NCI-H1694 treated with DMSO at 0.1 percent for 48 hours (cell line): ENCODE measurements at regions not wholly inside any gene's neighbourhood (a gene's known extent, or its start where the extent isn't known, plus 50 kb on each side); places are given as distances from the start of the nearest gene placed in this dataset.

Experiments
- DNase-seq: peaks from one replicate; lab custom pipeline; 2025; lab: John Stamatoyannopoulos, UW

DNA sequence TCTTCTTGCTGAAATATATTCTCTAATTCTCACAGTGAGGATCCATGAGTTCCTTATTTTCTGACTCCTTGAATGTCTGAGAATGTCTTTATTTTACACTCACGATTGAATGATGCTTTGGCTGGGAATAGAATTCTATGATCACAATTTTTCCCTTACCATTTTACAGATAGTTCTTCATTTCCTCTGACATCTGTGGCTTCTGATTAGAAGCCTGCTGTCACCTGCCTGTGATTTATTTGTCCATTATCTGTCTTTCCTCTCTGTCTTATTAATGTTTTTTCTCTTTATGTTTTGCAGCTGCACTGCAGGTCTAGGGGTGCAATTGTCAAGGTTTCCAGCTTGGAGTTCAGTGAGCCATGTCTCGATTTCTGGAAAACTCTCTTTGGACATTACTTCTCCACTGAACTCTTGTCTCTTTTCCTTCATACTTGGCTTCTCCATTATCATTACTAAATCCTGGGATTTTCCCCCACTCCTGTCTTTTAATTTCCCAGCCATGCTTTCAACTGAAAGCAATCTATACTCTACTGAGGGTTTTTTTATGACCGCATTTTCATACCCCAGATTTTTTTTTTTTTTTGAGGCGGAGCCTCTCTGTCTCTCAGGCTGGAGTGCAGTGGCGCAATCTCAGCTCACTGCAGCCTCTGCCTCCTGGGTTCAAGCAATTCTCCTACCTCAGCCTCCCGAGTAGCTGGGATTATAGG is 85.8 kb upstream of the PRNP start:
- DNase-seq: no peak

DNA sequence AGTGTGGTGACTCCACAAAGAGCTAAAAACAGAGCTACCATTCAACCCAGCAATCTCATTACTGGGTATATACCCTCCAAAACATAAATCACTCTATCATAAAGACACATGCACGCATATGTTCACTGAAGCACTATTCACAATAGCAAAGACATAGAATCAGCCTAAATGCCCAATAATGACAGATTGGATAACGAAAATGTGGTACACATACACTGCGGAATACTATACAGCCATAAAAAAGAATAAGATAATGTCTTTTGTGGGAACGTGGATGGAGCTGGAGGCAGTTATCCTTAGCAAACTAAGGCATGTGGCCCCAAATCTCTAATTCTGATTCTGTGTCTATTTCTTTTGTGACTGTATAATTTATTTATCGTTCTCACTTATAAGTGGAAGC is 89.0 kb upstream of the PRNP start:
- DNase-seq: no peak

DNA sequence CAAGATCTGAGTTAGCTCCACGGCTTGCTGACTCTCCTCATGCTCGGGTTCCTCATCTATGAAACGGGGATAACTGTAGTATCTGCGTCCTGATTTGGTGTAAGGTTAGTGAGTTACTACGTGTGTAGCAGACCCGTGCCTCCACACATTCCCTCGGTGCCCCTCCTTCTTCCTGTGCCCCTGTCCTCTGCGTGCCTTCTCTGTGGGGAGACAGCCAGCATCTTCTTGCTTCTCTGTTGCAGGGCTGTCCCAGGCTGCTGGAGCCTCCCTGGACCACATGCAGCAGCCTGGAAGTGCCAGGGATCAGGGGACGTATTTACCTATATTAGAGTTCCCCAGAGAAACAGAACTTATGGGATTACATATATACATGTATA is 93.1 kb upstream of the PRNP start:
- no peak for DNase-seq

DNA sequence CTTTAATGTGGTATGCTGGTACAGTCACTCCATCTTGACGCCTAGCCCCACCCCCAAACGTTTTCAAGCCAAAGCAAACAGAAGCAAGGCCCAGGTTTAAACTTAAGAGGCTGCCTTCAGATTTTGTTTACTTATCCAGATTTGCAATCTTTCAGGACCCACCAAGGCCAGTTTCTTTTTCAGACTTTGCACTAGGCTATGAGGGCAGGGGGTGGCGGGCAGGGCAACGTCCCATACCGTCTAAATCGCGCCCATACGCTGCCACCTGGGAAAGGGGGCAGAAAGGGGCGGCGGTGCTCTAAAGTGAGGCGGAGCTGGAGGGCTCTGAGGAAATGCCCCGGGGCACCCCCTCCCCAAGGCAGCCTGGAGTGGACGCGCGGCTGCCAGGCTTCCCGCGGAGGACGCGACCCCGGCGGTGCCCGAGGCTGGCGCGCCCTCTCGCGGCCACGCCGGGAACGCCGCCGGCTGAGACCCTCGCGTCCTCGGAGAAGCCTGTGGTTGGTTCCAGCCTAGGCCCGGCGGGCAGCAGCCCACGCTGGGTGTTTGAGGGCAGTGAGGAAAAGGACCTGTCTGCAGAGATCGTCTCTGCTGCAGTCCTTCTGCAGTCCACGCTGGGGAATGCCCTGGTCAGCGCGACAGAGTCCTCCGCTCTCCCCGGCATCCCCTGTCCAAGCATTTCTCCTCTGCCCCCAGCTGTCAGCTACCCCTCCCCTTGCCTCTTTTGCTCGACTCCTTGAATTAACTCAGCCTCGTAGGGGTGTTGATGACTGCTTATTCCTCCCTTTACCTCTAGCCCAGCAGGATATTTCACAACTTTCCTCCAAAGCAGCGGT is 93.7 kb upstream of the PRNP start:
- DNase-seq: peak; percentile 4

DNA sequence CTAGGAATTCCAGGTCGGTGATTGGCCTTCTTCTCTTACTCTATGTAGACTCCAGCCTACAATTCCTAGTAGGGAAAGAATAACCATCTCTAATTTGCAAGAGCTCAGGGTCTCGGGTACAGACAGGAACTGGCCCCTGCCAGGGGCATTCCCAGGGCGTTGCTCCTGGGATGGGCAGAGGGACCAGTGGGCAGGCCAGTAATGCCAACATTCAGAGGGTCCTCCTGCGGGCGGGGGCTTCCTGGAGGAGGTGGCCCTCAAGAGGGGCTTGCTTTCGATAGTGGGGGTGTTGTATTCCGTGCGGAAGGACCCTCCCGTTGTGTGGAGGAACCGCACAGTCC is 94.3 kb upstream of the PRNP start:
- DNase-seq: no peak

DNA sequence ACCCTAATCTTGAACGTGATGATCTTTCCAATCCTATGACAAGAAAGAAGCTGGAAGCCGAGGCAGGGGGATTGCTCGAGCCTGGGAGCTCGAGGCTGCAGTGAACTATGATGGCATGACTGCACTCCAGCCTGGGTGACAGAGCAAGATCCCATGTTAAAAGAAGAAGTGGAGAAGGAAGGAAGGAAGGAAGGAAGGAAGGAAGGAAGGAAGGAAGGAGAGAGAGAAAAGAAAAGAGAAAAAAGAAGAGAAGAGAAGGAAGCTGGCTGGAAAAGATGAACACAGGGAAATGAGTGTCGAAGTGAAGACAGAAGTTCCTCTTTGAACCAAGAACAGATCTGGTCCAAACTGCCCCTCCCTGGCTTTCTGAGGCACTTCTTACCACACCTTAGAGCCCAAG is 100.5 kb upstream of the PRNP start:
- DNase-seq: no peak

DNA sequence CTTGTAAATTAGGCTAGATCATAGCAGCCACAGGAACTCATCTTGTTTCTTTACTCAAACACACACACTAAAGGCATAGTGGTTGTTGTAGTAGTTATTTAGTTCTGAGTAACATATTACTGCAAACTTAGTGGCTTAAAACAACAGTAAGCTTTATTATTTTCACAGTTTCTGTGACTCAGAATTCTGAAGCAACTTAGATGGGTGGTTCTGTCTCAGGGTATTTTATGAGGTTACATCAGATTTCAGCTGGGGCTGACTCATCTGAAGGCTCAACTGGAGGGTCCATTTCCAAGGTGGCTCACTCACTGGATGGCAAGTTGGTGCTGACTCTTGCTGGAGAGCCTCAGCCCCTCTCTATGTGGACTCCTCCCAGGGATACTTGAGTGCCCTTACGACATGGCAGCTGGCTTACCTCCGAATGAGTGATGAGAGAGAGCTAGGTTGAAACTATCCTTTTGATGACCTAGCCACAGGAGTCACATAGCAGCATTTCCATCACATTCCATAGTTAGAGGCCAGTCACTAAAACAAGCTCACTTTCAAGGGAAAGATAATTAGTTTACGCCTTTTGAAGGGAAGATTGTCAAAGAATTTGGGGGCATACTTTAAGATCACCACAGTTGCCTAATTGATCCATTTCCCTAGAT is 101.0 kb upstream of the PRNP start:
- DNase-seq: no peak

DNA sequence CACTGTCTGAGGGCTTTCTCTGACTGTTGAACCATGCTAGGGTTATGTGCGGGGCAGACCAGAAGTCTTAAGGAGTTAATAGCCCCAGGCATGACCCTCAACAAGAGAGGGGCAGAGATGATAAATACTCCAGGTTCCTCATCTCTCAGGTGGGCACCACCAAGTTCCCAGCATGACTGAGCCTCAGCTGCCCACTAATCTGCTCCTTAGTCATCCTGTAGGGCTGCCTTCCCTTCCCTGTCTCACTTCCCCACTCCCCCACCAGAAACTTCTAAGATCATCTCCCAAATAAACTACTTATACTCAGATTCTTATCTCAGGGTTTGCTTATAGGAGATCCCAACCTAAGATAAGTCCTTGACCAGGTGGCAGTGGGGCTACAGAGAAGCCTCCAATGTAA is 101.7 kb upstream of the PRNP start:
- no peak for DNase-seq

DNA sequence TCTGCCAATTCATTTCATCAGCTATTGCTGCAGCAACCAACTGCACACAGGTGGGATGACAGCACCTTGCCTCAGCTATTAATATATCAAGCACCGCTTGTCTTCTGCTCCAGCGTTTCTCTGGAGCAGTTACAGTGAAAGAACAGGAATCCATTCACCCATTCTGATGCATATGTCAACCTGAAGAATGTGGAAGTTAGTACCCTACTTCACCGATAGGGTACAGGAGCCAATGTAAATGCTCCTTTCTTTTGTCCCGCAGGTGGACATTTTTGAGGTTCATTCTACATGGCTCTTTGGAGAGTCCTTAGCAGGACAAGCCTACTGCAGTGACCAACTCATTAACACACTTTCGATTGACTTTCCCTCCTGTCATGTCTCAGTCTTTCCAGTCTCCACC is 104.4 kb upstream of the PRNP start:
- no peak for DNase-seq

DNA sequence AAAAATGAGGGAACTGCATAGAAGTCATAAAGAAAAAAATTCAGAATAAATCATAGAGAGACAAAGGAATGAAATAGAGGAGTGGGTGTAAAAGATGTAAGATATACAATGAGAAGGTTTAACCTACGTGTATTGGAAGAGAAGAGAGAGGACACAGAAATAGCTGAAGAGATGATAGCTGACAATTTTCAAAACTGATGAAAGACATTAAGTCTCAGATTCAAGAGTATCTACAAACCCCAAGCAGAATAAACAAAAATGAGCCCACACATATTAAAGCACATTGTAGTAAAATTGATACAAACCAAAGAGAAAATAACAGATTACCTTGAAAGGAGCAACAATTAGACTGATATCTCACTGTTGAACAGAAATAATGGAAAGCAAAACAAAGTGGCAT is 107.9 kb upstream of the PRNP start:
- DNase-seq: no peak

DNA sequence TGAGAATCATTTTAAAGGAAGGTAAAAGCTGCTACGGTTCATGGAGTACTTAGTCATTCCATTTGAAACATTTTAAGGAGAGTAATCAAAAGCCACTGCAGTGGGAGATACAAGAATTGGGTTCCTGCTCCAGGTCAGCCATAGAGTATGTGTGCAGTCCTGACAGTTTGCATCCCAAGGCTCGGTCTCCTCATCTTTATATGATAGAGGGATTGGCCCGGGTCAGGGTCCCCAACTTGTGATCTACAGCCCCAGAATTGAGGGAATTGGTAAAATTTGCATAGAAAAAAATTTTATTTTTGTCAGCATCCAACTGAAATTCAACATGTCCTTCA is 111.9 kb upstream of the PRNP start:
- no peak for DNase-seq

DNA sequence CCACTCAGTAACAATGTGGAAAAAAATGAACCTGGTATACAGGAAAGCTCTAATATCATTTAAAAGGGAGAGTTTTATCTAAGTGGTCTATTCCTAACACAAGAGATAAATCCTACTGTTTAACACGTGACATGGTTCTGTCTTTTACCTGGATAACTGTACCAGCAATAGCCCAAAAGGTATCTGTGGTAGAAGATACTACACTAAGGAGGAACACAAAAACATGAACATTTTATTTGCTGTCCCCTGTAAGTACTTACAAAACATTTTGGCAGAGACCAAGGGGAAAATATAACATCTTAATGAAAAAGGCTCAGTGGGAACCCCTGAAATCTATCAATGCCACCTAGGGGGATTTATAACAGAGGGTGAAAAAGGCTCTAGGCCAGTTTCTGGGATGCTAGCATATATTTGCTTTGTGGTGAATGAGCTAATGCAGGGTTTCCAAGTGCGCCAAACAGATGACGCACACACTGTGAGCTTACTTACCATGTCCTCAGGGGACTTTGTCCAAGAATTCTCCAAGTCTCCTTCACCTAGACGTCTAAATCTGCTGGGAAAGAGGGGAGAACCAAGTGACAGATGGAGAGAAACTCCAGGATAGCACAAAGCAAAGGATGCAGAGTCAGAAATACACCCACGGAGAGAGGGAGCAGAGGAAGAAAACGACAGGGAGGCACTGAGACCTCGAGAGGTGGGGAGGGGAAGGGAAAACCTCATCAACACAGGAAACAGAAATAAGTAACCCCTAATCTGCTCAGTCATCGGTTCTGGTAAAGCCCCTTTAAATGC is 112.5 kb upstream of the PRNP start:
- no peak for DNase-seq

DNA sequence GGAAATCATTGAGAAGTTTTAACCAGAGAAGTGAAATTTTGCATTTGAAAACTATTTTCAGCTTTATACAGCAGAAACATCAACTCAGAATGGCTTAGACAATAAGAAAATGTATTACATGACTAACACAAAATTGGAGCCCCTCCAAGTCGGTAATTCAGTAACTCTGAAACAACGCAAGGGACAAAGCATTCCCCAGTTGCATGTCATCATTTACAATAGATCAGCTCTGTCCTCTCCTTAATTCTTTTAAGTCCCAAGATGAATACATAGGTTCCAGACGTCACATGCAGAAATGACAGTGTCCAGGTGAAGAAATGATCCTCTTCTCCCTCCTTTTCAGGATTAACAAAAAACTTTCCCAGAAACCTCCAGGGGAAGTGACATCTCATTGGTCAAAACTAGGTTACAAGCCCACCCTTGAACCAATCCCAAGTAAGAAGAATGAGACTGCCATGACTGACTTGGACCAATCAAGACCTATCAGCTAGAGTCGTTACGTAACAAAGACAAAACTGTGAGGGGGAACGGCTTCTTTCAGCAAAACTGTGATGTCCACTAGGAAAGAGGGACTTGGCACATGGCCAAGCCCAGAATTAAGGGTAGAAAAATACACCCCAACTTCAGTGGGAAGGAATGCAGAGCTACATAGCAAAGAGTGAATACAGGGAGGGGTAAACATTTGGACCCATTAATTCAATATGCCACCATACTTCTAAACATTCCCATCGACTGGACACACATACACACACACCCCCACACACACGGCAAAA is 114.3 kb upstream of the PRNP start:
- DNase-seq: no peak

DNA sequence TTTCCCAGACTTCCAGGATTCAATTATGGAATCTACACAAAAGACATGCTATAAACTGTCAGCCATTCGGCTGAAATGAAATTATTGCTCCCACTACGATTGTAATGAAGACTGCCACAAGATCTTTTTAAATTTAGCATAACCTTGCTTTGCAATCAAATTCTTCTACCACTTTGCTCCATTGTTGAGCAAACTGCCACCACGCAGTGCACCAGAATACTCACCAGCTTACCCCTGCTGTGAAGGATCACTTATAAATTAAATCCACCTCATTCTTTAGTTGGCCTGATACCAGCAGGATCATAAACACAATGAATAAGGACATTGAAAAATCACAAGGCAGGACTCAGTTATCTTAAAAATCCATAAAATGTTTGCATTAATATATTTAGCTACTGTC is 116.4 kb upstream of the PRNP start:
- no peak for DNase-seq

DNA sequence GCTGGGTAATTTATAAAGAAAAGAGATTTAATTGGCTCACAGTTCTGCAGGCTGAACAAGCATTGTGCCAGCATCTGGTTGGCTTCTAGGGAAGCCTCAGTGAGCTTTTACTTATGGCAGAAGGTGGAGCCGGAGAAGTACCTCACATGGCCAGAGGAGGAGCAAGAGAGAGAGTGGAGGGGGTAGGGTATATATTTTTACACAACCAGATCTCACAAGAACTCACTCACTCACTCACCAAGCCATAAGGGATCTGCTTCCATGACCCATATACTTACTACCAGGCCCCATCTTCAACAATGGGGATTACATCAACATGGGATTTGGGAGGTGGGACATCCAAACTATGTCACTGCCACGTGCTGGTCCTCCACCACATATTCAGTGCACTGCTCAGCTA is 117.2 kb upstream of the PRNP start:
- DNase-seq: no peak

DNA sequence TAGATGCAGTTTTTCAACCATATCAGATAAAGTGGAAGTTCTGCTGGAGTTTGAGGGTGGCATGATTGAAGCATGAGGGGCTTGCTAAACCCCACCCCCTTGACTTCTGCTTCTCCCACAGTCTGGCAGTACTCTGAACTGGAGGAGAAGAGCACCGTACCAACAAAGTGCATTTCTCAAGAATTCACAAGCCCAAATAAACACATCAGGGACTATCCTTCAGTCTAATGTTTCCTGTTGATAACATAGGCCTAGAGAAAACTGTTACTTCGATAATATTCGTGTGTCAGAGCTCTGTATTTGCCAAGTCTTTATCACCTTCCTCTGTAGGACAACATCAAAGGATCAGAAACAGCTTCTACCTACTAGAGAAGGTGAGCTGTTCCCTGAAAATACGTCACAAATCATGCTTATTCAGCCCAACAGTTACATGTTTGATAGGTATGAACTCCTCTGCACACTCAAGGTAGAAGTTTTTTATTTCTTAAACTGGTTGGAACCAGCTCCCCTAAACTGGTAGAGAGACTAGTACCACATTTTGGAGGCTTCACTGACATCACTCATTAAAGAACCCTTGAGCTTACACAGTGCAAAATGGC is 117.8 kb upstream of the PRNP start:
- no peak for DNase-seq

DNA sequence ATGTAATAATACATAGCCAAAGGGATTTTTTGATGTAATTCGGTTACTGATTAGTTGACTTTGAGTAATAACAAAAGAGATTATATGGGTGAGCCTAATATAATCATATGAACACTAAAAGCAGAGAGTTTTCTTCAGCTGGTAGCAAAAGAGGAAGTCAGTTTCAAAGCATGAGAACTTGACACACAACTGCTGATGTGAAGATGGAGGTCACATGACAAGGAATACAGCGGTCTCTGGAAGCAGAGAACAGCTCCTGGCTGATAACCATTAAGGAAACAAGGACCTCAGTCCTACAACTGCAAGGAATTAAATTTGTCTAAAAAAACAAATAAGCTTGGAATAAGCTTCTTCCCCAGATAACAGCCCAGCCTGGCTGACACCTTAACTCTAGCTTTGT is 119.1 kb upstream of the PRNP start:
- DNase-seq: no peak

DNA sequence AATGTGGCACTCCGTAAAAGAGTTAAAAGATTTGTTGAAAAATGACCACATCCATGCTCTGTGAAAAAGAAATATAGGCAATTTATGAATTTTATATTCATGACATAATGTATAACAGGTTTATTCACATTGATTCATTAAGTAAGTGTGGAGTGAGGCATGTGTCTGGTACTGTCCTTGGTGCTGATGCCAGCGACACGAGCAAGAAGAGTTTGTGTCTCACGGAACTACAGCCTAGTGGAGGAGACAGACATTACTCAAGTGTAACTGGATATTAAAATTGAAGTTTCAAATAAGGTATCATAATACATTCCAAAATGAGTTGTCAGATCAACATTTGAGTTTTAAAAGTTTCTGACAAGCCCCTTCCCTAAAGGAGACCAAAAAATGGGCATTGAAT is 122.7 kb upstream of the PRNP start:
- no peak for DNase-seq

DNA sequence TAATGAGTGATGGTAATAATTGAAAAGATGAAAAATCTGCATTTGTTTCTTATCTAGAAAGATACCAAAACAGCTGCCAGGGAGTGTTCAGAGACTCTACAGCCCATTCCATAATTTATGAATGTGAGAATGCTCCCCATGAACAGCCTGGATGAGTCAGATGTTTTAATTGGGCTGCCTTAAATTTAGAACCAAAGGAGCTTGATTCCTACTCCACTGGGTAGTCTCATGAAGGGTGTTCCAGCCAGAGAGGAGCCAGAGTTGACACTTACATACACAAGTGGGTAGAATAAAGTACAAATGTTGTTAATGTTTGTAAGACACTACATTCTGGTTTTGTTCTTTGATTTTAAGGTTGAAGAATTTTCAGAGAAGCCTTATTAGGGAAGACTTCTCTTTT is 123.2 kb upstream of the PRNP start:
- DNase-seq: no peak

DNA sequence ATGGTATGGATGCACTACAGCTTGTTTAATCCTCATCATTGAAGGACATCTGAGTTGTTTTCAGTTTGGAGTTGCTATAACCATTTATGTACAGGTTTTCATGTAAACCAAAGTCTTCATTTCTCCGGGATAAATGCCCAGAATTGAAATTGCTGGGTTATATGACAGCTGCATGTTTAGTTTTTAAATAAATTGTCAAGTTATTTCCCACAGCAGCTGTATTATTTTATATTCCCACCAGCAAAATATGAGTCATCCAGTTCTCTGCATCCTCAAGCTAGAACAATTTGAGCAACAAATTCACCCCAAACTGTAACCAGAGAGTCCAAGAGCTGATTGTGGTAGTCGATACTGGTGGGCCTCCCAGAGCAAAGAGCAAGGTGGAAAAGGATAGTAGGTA is 125.6 kb upstream of the PRNP start:
- no peak for DNase-seq

DNA sequence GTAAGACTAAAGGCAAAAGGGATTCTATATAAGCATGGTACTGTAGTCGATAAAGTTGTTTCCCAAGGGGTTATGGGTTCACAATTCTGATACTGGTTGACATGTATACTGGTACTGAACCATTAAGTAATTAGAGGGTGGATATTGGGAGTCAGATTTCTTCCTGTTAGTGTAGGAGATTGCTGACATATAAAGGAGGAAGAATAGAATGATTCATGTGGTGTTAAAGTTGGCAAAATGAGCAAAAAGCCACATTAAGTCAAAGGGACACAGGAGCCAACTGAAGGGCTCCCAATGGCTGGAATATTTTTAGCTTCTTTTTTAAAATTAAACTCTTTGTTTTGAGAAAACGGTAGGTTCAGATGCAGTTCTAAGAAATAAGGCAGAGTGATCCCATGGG is 126.3 kb upstream of the PRNP start:
- DNase-seq: no peak

DNA sequence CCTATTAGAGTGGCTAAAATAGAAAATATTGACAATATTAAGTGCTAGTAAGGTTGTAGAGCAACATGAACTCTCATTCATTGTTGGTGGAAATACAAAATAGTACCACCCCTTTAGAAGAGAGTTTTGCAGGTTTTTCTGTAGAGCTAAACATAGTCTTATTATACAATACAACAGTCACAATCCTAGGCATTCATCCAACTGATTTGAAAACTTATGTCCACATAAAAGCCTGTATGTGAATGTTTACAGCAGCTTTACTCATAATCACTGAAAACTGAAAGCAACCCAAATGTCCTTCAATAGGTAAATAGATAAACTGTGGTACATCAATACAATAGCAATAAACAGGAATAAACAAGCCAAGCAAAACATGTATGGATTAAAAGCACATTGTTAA is 127.2 kb upstream of the PRNP start:
- DNase-seq: no peak
